Esophagus squamous epithelium (tissue), 5 donors: ENCODE measurements at regions not wholly inside any gene's neighbourhood (a gene's known extent, or its start where the extent isn't known, plus 50 kb on each side); places are given as distances from the start of the nearest gene placed in this dataset.

ENCODE experiments used
- DNase-seq: peaks from one replicate; lab custom pipeline; 2025; lab: John Stamatoyannopoulos, UW
- H3K27ac ChIP-seq, 4 donors: fragments of 200-600 bp; sonication (generic); one replicate each; pipeline ENCODE4 v1.5.1; 2016 to 2019; ENCODE audit warnings: mild to moderate bottlenecking in 1 of 4
- H3K27me3 ChIP-seq, 4 donors: fragments of 200-600 bp; sonication (generic); 1 replicate in 3 of 4; 2 replicates in 1 of 4; pipeline versions ENCODE4 v1.5.1 to v1.6.0; 2017 to 2021; ENCODE audit warnings: antibody characterized with exemption in 1 of 4
- H3K36me3 ChIP-seq, 3 donors: fragments of 200-600 bp; sonication (generic); one replicate each; pipeline ENCODE4 v1.5.1; 2016 to 2019
- H3K4me1 ChIP-seq, 3 donors: fragments of 200-600 bp; sonication (generic); one replicate each; pipeline ENCODE4 v1.5.1; 2017 to 2019
- H3K4me3 ChIP-seq, 4 donors: fragments of 200-600 bp; sonication (generic); 1 replicate in 3 of 4; 2 replicates in 1 of 4; pipeline ENCODE4 v1.5.1; 2016 to 2019; ENCODE audit warnings: mild to moderate bottlenecking in 2 of 4, moderate library complexity in 1 of 4
- H3K9me3 ChIP-seq, 3 donors: fragments of 200-600 bp; sonication (generic); one replicate each; pipeline ENCODE4 v1.5.1; 2016 to 2019
- CTCF ChIP-seq, 6 experiments: fragments of 450-650 bp in 4 of 6; fragments of 200-600 bp in 2 of 6; sonication (generic) in 2 of 6; IDR thresholded peaks; one replicate each; pipeline ENCODE4 v1.5.1; 2016 to 2019; ENCODE audit warnings: antibody characterized with exemption in 6 of 6, mild to moderate bottlenecking in 4 of 6, moderate library complexity in 4 of 6
- POLR2A ChIP-seq, 4 donors: fragments of 450-650 bp; IDR thresholded peaks; one replicate each; pipeline ENCODE4 v1.6.1; 2017; ENCODE audit warnings: antibody characterized with exemption in 4 of 4, mild to moderate bottlenecking in 4 of 4, moderate library complexity in 3 of 4
- WGBS, 2 donors: methylation state at CpG; one replicate each; pipeline ENCODE4 v1.1.5; 2018; 5-methylcytosine and 5-hydroxymethylcytosine counted together
- intact Hi-C: fragments of 100-400 bp; cut with DNase I; formaldehyde crosslinking; loops from one replicate; pipeline ENCODE4 v1.15.0; 2022
- donor health status: DM: yes; HTN: yes; CAD: no.

GRCh38 chr9:1869843-1870242, 145.3 kb upstream of the SMARCA2 start:
- no peak for DNase-seq

GRCh38 chr9:1870915-1871314, 144.2 kb upstream of the SMARCA2 start:
- no peak for DNase-seq
- intact Hi-C loops, result no loop called here
- Histone ChIP-seq H3K4me3 (no peak overlapping the region), H3K4me1 (no peaks in the 10 kb centered on the region), H3K27ac (no peak overlapping the region), H3K27me3 (no peaks in the 10 kb centered on the region), H3K36me3 (no peaks in the 10 kb centered on the region), H3K9me3 (no peaks in the 10 kb centered on the region)
- 74 to 80% methylated on average over 2 of the region's 2 CpGs for WGBS, 2 donors
- TF ChIP-seq POLR2A (IDR thresholded peaks at IDR 0.05) (no peak), CTCF (IDR thresholded peaks at IDR 0.05) (no peak)

More at GRCh38 chr9:1869843-1870242, 145.3 kb upstream of the SMARCA2 start:
- WGBS, 2 donors, result 64 to 65% methylated on average over 6 of the region's 6 CpGs
- intact Hi-C loops, result no loop called here
- TF ChIP-seq POLR2A (IDR thresholded peaks at IDR 0.05) (no peak), CTCF (IDR thresholded peaks at IDR 0.05) (peak in 4 of 6 experiments; percentile 28 to 49 (median 28))
- Histone ChIP-seq H3K4me1 (no peaks in the 10 kb centered on the region), H3K27ac (no peak overlapping the region), H3K27me3 (no peaks in the 10 kb centered on the region), H3K9me3 (no peaks in the 10 kb centered on the region), H3K36me3 (no peaks in the 10 kb centered on the region), H3K4me3 (no peak overlapping the region)

- Histone ChIP-seq H3K9me3 (no peaks in the 10 kb centered on the region), H3K4me3 (no peak overlapping the region), H3K4me1 (no peaks in the 10 kb centered on the region), H3K27ac (no peak overlapping the region), H3K36me3 (no peaks in the 10 kb centered on the region), H3K27me3 (no peaks in the 10 kb centered on the region)
- DNase-seq, result no peak
- intact Hi-C loops, result no loop called here
- 33 to 41% methylated on average over 8 of the region's 8 CpGs for WGBS, 2 donors
- TF ChIP-seq CTCF (IDR thresholded peaks at IDR 0.05), result no peak
- no peak for TF ChIP-seq POLR2A (IDR thresholded peaks at IDR 0.05)
These were observed 143.3 kb upstream of the SMARCA2 start for GRCh38 chr9:1871626-1872419.

GRCh38 chr9:1875251-1875851, 139.8 kb upstream of the SMARCA2 start:
- no peak for DNase-seq
- H3K4me3 ChIP-seq, result no peak overlapping the region
- no peaks in the 10 kb centered on the region for H3K4me1 ChIP-seq
- no peaks in the 10 kb centered on the region for H3K27me3 ChIP-seq
- intact Hi-C loops, result no loop called here
- H3K9me3 ChIP-seq, result no peaks in the 10 kb centered on the region
- no peak overlapping the region for H3K27ac ChIP-seq
- H3K36me3 ChIP-seq, result no peaks in the 10 kb centered on the region
- WGBS, 2 donors, result 76 to 87% methylated on average over 8 of the region's 8 CpGs
- TF ChIP-seq CTCF (IDR thresholded peaks at IDR 0.05), result no peak
- TF ChIP-seq POLR2A (IDR thresholded peaks at IDR 0.05), result no peak

- Histone ChIP-seq H3K9me3 (no peaks in the 10 kb centered on the region), H3K4me1 (no peaks in the 10 kb centered on the region), H3K27me3 (no peaks in the 10 kb centered on the region), H3K36me3 (no peaks in the 10 kb centered on the region), H3K27ac (no peak overlapping the region), H3K4me3 (no peak overlapping the region)
- no peak for TF ChIP-seq CTCF (IDR thresholded peaks at IDR 0.05)
- no peak for TF ChIP-seq POLR2A (IDR thresholded peaks at IDR 0.05)
- 67 to 71% methylated on average over 4 to 5 of the region's 5 CpGs for WGBS, 2 donors
- intact Hi-C loops, result no loop called here
- no peak for DNase-seq
These were observed 139.2 kb upstream of the SMARCA2 start for GRCh38 chr9:1875921-1876448.
